ENCODE measurements at regions not wholly inside any gene's neighbourhood (a gene's known extent, or its start where the extent isn't known, plus 50 kb on each side); places are given as distances from the start of the nearest gene placed in this dataset.

DNA sequence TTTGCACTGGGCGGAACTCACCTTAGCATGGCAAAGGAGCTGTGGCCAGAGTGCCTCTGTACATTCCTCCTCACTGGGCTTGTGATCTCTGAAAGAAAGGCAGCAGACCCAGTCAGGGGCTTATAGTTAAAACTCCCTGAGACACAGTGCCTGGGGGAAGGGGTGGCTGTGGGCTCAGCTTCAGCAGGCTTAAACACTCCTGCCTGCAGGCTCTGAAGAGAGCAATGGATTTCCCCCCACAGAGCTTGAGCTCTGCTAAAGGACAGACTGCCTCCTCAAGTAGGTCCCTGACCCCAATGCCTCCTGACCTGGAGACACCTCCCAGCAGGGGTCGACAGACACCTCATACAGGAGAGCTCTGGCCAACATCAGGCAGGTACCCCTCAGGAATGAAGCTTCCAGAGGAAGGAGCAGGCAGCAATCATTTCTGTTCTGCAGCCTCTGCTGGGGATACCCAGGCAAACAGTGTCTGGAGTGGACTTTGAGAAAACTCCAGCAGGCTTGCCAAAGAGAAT is 327.5 kb upstream of the SLC16A7 start:
- Histone ChIP-seq H3K27ac (no peak overlapping the region), H3K4me2 (no peak overlapping the region), H4K20me1 (no peaks in the 10 kb centered on the region), H3K27me3 (no peaks in the 10 kb centered on the region), H3K36me3 (no peaks in the 10 kb centered on the region), H3K9me3 (0 out of 2 replicates have a peak, but pooled peaks cover 4% of the 10 kb centered on the region), H3K9ac (no peak overlapping the region), H3K4me3 (no peak overlapping the region), H3K4me1 (no peaks in the 10 kb centered on the region)
- TF ChIP-seq Cebpa-rat (IDR thresholded peaks at IDR 0.05): no peak

DNA sequence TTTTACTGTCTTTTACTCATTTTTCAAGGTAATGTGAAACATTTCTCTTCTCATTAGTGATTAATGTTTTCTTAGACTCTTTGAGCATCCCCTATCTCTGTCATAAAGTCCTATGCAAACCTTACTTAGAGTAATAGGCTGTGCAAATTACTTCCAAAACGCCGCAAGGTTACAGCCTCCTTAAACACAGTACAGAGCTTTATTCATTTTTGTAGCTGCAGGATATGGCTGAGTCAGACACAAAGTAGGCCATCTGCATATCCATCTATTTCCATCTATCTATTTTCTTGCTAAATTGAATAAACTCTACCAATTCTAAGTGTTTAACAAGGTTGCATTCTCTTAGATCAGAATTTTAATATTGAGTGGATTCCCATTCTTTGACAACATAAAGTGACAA is 335.6 kb upstream of the SLC16A7 start:
- Histone ChIP-seq H3K4me3 (no peak overlapping the region), H3K9me3 (no peaks in the 10 kb centered on the region), H4K20me1 (no peaks in the 10 kb centered on the region), H3K4me2 (no peak overlapping the region), H3K4me1 (no peaks in the 10 kb centered on the region), H3K27ac (no peak overlapping the region), H3K36me3 (no peaks in the 10 kb centered on the region), H3K27me3 (no peaks in the 10 kb centered on the region), H3K9ac (no peak overlapping the region)
- no peak for TF ChIP-seq Cebpa-rat (IDR thresholded peaks at IDR 0.05)

DNA sequence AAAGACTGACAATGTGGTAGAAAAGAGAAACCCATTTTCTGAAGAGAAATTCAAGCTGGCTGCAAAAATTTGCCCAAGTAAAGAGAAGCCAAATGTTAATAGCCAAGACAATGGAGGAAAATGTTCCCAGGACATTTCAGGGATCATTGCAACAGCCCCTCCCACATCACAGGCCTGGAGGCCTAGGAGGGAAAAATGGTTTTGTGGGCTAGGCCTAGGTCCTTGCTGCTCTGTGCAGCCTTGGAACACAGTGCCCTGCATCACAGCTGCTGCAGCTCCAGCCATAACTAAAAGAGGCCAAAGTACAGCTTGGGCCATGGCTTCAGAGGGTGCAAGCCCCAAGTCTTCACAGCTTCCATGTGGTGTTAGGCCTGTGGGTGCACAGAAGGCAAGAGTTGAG is 332.4 kb upstream of the LRIG3 start:
- Histone ChIP-seq H4K20me1 (no peaks in the 10 kb centered on the region), H3K27ac (no peak overlapping the region), H3K9ac (no peak overlapping the region)

GRCh38 chr12:59250766-59251165 is 330.5 kb upstream of the LRIG3 start:
- no peak overlapping the region for H3K4me2 ChIP-seq
- H3K9ac ChIP-seq: no peak overlapping the region
- H3K27me3 ChIP-seq: no peaks in the 10 kb centered on the region
- TF ChIP-seq Cebpa-rat (IDR thresholded peaks at IDR 0.05): no peak
- H3K27ac ChIP-seq: no peak overlapping the region
- H3K4me3 ChIP-seq: no peak overlapping the region
- peaks cover 15% of the 10 kb centered on the region for H3K9me3 ChIP-seq
- no peaks in the 10 kb centered on the region for H3K36me3 ChIP-seq
- H3K4me1 ChIP-seq: peaks cover 6% of the 10 kb centered on the region; the same call in 1 of the 2 replicates
- H4K20me1 ChIP-seq: no peaks in the 10 kb centered on the region

More for the DNA sequence above, 332.4 kb upstream of the LRIG3 start:
- H3K9me3 ChIP-seq: peaks cover 15% of the 10 kb centered on the region
- H3K4me3 ChIP-seq: no peak overlapping the region
- no peak overlapping the region for H3K4me2 ChIP-seq
- no peaks in the 10 kb centered on the region for H3K27me3 ChIP-seq
- TF ChIP-seq Cebpa-rat (IDR thresholded peaks at IDR 0.05): no peak
- H3K4me1 ChIP-seq: no peaks in the 10 kb centered on the region
- H3K36me3 ChIP-seq: no peaks in the 10 kb centered on the region

DNA sequence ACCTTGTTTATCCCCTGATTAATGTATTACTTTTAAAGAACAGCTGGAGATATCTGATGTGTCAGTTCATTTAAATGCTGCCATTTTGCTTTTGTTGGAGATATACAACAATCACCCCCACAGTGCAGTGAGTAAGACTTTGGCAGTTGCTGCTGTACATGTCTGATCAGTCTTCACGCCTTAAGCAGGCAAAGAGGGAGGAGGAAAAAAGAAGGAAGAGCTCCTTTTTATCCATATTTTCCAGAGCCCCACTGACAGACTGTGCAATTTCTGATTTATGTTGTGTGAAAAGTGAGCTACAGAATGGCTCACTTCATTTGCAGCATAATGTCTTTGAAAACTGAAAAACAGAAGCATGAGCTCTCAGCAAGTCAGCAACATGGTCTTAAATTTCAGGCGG is 319.7 kb upstream of the LRIG3 start:
- Histone ChIP-seq H3K9ac (no peak overlapping the region), H3K36me3 (no peaks in the 10 kb centered on the region), H3K27ac (no peak overlapping the region), H3K9me3 (no peaks in the 10 kb centered on the region), H3K4me2 (no peak overlapping the region), H3K27me3 (no peaks in the 10 kb centered on the region), H4K20me1 (no peaks in the 10 kb centered on the region), H3K4me1 (no peaks in the 10 kb centered on the region), H3K4me3 (no peak overlapping the region)
- TF ChIP-seq Cebpa-rat (IDR thresholded peaks at IDR 0.05): no peak

GRCh38 chr12:59234391-59234790 is 314.1 kb upstream of the LRIG3 start:
- no peak overlapping the region for H3K9ac ChIP-seq
- no peaks in the 10 kb centered on the region for H3K9me3 ChIP-seq
- no peak overlapping the region for H3K4me3 ChIP-seq
- no peak for TF ChIP-seq Cebpa-rat (IDR thresholded peaks at IDR 0.05)
- no peaks in the 10 kb centered on the region for H3K4me1 ChIP-seq
- H3K4me2 ChIP-seq: no peak overlapping the region
- H3K27ac ChIP-seq: no peak overlapping the region
- no peaks in the 10 kb centered on the region for H3K27me3 ChIP-seq
- H3K36me3 ChIP-seq: no peaks in the 10 kb centered on the region
- no peaks in the 10 kb centered on the region for H4K20me1 ChIP-seq

- H3K9ac ChIP-seq: no peak overlapping the region
- no peaks in the 10 kb centered on the region for H4K20me1 ChIP-seq
- no peak overlapping the region for H3K27ac ChIP-seq
- H3K9me3 ChIP-seq: no peaks in the 10 kb centered on the region
- no peak overlapping the region for H3K4me3 ChIP-seq
- H3K27me3 ChIP-seq: no peaks in the 10 kb centered on the region
- no peak overlapping the region for H3K4me2 ChIP-seq
- TF ChIP-seq Cebpa-rat (IDR thresholded peaks at IDR 0.05): no peak
- no peaks in the 10 kb centered on the region for H3K4me1 ChIP-seq
- no peaks in the 10 kb centered on the region for H3K36me3 ChIP-seq
These were observed 310.0 kb upstream of the LRIG3 start for GRCh38 chr12:59230334-59230733.

DNA sequence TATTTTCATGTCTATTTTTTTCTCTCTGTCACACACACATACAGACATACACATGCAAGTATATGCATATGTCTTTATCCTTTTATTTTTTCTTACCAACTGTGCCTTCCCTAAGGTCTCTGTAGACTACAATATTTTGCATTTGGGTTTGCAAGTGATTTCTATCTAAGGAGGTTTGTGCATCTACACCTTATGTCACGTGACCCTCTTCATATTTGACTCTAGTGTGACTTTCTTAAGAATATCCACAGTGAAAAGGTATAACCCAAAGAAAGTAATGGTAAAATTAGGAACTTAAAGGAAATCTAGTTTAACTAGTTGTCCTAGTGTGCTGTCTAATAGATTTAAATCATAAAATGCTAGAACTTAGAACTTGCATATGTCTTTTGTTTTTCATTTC is 298.8 kb upstream of the LRIG3 start:
- H3K36me3 ChIP-seq: no peaks in the 10 kb centered on the region
- H3K4me3 ChIP-seq: no peak overlapping the region

DNA sequence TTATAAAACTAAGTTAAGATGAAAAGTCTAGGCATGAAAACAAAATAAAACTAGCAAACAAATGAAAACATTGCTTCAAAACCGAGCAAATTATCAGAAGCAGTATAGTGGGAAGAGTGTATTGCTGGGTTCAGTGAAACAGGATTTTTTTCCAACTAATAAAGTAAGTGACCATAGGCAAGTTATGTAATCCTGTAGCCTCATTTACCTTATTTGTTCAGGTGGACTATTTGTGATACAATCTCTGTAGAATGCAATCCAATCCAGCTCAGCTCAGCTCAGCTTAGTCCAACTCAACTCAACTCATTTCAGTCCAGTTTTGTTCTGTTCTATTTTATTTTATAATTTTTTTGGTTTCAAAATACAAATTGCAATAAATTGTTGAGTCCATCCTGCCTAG is 276.7 kb upstream of the LRIG3 start:
- H3K4me2 ChIP-seq: no peak overlapping the region
- H3K4me3 ChIP-seq: no peak overlapping the region
- no peak overlapping the region for H3K27ac ChIP-seq
- H3K9me3 ChIP-seq: no peaks in the 10 kb centered on the region
- H3K4me1 ChIP-seq: peaks cover 10% of the 10 kb centered on the region
- H3K9ac ChIP-seq: no peak overlapping the region
- no peaks in the 10 kb centered on the region for H3K36me3 ChIP-seq
- TF ChIP-seq Cebpa-rat (IDR thresholded peaks at IDR 0.05): no peak
- H3K27me3 ChIP-seq: no peaks in the 10 kb centered on the region
- no peaks in the 10 kb centered on the region for H4K20me1 ChIP-seq

More for the DNA sequence above, 298.8 kb upstream of the LRIG3 start:
- no peaks in the 10 kb centered on the region for H4K20me1 ChIP-seq
- no peak overlapping the region for H3K9ac ChIP-seq
- no peak overlapping the region for H3K27ac ChIP-seq
- H3K4me1 ChIP-seq: no peaks in the 10 kb centered on the region
- no peak for TF ChIP-seq Cebpa-rat (IDR thresholded peaks at IDR 0.05)
- no peak overlapping the region for H3K4me2 ChIP-seq
- no peaks in the 10 kb centered on the region for H3K27me3 ChIP-seq
- no peaks in the 10 kb centered on the region for H3K9me3 ChIP-seq

GRCh38 chr12:59194794-59195193 is 274.5 kb upstream of the LRIG3 start:
- H3K27ac ChIP-seq: no peak overlapping the region
- no peaks in the 10 kb centered on the region for H3K36me3 ChIP-seq
- no peaks in the 10 kb centered on the region for H3K9me3 ChIP-seq
- H3K4me1 ChIP-seq: peaks cover 15% of the 10 kb centered on the region
- no peak overlapping the region for H3K4me2 ChIP-seq
- H3K27me3 ChIP-seq: no peaks in the 10 kb centered on the region
- H3K4me3 ChIP-seq: no peak overlapping the region
- H4K20me1 ChIP-seq: no peaks in the 10 kb centered on the region
- no peak overlapping the region for H3K9ac ChIP-seq
- TF ChIP-seq Cebpa-rat (IDR thresholded peaks at IDR 0.05): no peak

GRCh38 chr12:59193476-59194050 is 273.3 kb upstream of the LRIG3 start:
- H3K27me3 ChIP-seq: no peaks in the 10 kb centered on the region
- no peak for TF ChIP-seq Cebpa-rat (IDR thresholded peaks at IDR 0.05)
- no peaks in the 10 kb centered on the region for H3K9me3 ChIP-seq
- H3K4me1 ChIP-seq: peaks cover 15% of the 10 kb centered on the region
- H3K4me3 ChIP-seq: no peak overlapping the region
- H3K4me2 ChIP-seq: no peak overlapping the region
- H3K27ac ChIP-seq: no peak overlapping the region
- no peaks in the 10 kb centered on the region for H4K20me1 ChIP-seq
- no peaks in the 10 kb centered on the region for H3K36me3 ChIP-seq
- no peak overlapping the region for H3K9ac ChIP-seq
